GM21576 (cell line): ENCODE measurements at regions not wholly inside any gene's neighbourhood (a gene's known extent, or its start where the extent isn't known, plus 50 kb on each side); places are given as distances from the start of the nearest gene placed in this dataset.
"Not testable (repeated sequence)": the region's sequence is repeated elsewhere in the genome, so short reads cannot be mapped to it uniquely, and the experiment has no call there.

Experiments
- ATAC-seq: cut with Tn5 transposase; IDR thresholded peaks from one replicate; pipeline ENCODE4 v1.9.1; 2021; ENCODE audit warnings: mild to moderate bottlenecking, moderate library complexity; ENCODE audit not compliant: unreplicated experiment

DNA sequence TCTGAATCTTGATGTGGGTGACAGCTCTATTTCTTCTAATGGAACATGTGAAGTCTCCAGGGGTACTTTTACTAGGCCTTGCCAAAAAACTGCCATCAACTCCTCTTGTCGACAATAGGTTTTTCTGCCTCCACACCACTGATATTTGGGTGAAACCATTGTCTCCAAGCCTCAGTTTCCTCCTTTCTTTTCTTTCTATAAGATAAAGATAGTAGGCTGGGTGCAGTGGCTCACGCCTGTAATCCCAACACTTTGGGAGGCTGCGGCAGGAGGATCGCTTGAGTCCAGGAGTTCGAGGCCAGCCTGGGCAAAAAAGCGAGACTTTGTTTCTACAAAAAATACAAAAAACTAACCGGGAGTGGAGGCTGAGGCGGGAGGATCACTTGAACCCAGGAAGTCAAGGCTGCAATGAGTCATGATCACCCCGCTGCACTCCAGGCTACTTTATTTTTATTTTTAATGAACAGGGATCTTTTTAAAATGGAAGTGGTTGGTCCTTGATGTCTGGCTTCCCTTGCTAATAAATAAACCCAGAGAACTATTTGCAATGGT is 159.9 kb upstream of the TNFAIP3 start:
- no peak for ATAC-seq

DNA sequence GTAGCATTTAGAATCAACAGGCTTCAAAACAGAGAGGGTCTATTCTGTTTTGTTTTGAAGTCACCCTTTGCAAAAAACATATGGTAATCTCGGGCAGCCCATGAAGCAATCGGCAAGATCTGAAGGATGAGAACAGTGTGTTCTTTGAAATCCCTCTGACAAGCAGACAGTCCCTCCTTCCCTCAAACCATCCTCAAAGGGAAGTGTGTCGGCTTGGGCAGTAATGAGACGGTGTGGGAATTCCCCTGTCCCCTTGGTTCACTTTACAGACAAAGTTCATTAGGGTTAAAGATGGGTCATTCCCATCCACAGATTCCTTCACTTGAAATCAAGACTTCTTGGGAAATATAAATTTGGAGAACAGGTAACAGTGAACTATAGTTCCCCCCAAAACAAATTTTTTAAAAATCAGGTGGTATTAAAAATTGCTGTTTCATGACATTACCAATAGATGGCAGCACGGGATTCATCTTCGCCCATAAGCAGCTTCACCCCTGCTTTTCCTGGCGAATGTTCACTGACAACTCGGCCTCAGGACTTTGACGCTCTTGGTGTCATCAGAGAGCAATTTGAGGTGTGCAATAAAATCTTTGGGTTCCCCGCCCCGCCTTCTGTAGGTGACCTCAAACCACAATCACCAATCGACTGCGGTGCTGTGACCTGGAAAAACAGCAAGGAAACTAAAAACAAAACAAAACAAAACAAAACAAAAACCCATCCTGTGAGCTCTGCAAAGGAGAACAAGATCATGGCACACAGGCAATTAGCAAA is 159.3 kb upstream of the TNFAIP3 start:
- ATAC-seq = peak; percentile 76

DNA sequence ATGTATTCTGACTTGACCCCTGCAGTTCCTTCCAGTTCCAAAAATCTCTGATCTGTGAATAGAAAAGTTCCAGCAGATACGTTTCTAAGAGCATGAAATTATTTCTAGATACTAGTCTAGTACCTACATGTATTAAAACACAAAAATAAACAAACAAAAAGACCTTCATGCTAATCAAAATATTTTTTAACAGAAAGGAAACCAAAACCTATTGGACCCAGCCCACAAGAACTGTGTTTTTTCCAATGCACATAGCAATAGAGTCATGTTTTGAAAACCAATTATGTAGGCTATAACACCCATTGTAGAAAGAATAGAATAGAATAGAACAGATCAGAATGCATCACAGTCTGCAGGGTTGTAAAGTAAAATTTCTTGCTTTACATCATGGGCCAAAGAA is 158.6 kb upstream of the TNFAIP3 start:
- ATAC-seq = no peak

DNA sequence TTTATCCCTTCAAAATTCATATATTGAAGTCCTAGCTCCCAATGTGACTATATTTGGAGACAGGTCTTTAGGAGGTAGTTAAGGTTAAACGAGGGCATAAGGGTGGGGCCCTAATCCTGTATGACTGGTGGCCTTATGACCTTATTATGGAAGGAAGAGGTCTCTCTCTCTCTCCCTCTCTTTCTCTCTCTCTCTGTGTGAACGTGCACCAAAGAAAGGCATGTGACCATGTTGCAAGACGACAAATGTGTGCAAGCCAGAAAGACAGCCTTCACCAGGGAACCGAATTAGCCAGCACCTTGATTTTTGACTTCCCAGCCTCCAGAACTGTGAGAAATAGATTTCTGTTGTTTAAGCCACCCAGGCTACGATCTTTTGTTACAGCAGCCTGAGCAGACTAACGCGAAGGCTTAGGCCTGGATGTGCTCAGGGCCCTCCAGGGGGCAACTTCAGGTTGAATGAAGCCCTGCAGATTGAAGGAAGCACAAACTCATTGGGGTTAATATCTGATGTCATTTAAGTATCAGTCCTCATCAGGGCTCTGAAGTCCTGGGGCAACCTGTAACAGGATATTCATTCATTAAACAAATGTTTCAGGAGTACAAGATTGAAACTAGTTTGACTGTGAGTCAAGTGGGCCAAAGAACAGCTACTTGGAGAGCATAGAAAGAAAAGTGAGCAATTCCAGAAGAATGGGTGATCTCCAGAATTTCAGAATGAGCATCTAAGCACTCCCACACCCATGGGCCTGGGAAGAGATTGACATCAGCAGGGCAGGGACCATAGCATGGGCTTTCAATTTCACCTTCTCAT is 157.4 kb upstream of the TNFAIP3 start:
- no peak for ATAC-seq

DNA sequence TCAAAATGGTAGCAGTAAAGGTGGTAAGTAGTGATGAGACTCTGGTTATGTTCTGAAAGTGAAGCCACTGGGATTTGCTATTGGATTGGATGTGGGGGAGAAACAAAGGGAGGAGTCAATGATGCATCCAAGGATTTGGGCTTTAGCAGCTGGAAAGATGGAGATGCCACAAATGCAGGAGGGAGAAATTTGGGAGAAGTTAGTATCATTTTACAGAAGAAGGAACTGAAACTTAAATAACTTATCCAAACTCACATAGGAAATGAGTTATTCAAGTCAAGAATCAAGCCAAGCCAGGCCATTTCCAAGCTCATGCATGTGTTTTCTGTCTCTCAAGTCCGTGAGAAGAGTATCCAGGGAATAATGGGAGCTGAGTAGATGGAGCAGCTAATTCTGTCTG is 155.1 kb upstream of the TNFAIP3 start:
- no peak for ATAC-seq

DNA sequence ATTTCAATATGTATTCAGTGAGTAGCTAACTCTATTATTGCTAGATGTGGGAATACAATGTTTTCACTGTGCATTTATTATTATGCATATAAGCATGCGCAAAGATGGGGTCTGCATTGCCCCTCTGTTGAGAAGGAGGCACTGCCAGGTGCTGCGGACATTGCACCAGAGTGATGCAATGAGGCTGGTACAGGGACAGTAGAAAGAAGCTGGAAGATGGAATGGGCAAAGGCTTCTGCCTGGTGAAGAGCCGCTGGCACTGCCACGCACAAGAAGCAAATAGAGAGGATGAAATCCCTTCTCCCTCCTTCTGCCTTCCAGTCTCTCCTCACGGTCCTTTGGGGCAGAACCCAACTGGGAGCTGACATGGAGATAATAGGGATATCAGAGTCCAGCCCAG is 154.5 kb upstream of the TNFAIP3 start:
- no peak for ATAC-seq

DNA sequence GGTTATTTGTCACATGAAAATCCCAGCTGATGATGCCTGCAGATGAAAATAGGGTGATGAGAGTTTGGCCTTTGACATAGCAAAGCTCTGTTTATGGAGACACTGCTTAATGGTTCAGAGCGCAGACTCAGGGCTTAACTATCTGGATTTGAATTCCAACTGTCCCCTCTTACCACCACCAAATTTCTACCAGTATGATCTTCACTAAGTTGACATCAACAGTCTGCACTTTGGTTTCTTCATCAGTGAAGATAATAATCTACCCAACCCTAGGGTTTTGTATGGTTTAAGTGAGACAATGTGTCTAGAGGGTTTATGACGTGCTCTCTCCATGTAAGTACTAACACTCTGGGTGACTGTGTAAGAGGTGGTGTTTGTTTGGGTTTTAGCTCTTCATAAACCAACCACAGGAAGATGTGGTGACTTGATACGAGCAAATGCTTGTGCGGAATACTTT is 151.4 kb upstream of the TNFAIP3 start:
- no peak for ATAC-seq

DNA sequence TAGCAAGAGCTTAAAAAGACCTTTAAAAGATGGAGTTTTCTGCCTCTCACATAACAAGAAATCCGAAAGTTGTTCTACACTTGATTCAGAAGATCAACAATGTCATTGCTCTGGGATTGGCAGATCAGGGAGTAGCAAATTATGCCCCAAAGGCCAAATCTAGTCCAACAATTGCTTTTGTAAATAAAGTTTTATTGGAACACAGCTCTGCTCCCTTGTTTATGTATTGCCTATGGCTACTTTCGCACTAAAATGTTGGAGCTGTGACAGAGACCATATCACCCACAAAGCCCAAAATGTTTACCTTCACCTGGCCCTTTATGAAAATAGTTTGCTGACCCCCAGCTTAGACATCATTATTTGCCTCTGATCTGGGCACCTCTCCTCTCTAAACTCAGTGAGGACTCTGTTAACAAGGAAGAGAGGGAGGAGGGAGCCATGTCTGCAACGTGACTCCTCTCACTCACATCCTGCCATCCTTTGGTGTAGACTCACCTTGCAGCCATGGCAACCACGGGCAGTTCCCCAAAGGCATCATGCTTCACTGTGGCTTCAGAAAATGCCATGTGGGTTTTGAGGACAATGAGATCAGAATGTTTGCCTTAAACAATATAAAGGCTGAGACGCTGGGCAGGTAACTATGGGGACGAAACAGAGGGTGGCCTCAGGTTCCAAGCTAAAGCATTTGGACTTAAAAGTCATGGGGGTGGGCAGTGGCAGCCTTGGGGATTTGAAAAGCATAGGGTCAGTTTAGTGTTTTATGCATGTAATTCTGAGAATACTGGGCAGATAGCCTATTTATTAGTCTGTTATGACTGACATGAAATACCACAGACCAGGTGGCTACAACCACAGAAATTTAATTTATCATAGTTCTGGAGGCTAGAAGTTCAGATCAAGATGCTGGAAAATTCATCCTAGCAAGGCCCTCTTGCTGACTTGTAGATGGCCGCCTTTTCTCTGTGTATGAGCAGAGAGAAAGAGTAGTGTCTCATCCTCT is 149.7 kb upstream of the TNFAIP3 start:
- ATAC-seq = no peak

DNA sequence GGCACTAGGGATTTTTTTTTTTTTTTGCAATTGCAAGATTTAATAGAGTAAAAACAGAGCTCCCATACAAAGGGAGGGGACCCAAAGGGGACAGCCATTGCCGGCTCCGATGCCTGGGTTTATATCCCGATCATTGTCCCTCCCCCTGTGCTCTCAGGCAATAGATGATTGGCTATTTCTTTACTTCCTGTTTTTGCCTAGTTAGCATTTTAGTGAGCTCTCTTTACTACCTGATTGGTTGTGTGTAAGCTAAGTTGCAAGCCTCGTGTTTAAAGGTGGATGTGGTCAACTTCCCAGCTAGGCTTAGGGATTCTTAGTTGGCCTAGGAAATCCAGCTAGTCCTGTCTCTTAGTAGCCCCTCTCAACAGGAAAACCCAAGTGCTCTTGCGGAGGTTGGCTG is 148.2 kb upstream of the TNFAIP3 start:
- ATAC-seq = not testable (repeated sequence)

DNA sequence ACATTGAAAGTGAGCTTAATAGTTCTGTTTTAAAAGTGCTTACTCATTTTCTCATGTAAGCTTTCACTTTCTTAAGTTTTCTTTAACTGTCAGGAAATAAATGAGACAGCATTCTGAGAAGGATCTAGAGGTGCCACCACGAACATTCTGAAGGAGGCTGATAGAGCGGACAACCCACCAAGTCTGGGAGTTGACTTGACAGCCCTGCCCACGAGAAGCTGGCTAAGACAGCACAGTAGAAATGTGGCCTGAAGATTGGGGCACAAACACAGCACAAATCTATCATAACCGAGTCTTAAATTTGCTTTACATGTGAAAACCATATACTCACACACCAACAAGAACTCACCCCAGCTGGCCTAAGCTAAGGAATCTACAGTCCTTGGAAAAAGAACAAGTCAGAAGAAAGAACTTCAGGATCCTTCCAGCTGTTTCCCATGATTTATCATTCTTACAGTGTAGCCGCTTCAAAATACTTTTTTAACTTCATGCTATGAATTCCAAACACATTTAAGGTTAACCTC is 144.2 kb upstream of the TNFAIP3 start:
- ATAC-seq = no peak

DNA sequence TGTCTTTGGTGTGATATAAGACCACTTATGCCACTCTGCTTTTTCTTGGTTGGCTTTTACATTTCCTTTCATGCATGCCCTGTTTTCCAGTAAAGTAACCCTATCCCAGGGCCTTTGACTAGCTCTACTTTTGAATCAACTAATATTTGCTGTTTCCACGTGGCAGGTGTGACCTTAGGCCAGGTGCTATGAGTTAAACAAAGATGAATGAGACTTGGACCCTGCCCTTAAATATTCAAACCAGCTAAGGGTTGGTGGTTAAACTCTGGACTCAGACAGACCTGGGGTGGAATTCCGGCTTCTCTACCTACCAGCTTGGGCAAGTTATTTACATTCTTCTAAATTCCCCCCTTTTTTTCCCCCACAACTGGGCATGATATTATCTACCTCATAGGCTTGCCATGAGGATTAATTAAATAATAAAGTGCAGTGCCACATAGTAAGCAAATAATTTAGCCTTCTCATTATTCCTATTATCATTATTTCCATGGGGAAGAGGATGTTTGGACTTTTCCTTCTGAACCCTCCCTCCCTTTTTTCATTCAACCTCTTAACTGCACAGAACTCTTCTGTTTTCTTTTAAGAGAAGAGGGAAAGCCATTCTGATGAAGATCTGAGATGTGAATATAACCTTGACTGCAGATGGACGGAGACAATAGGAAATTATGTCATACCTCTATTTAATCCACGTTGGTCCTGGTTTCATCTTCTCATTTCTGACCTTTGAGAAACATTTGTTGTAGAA is 143.6 kb upstream of the TNFAIP3 start:
- no peak for ATAC-seq

DNA sequence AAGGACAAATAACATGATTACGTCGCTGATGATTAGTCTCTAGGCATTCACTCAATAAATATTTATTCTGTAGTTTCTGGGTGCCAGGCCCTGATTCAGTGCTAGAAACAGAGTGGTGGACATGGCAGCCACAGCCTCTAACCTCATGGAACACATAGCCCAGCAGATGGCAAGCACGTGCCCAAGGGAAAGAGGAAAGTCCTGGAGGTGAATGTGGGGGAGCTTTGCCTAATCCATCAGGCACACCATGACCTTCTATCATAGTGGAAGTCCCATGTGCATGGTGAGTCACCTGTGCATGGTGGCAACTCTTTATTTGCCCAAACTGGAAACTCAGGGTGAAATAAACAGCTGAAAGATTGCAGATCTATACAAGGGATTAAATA is 143.0 kb upstream of the TNFAIP3 start:
- no peak for ATAC-seq

DNA sequence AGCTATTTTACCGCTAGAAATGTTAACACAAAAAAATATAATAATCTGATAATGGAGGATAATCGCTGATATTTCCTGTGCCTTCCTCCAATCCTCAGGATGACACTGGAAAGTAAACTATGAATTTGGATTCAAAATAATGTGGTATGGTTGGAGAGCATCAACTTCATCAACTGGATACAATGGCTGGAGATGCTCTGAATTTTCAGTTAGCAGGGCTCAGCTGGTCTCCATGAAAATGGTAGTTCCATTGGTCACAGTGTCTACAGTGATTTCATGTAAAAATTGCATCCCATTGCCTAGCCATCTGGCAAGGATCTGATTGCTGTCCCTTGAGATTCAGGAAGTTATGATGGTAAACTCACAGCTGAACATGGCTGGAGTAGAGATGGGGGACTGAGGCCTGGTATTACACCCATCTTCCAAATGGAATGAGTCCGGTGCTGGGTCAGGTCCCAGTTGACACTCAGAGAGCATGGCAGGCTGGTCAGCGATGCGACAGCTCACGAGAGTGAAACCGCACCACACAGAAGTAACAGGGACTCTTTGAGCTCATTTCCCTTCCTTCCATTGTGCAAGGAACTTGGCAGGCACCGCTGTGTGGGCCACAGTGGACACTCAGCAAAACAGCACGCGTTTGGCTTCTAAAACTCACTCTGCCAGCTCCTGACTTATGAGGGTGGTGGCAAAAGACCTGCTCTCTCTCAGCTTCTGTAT is 142.4 kb upstream of the TNFAIP3 start:
- no peak for ATAC-seq

DNA sequence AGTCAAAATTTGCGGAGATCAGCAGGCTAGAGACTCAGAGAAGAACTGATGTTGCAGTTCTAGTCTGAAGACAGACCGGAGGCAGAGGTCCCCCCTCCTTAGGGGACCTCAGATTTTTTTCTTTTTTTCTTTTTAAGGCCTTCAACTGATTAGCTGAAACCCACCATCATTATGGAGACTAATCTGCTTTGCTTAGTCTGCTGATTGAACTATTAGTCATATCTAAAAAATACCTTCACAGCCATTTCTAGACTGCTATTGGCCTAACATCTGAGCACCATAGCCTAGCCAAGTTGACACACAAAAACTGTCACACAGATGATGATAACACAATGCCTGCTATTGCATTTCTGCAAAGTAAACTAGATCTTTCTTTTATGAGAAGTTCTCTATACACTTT is 141.1 kb upstream of the TNFAIP3 start:
- no peak for ATAC-seq

DNA sequence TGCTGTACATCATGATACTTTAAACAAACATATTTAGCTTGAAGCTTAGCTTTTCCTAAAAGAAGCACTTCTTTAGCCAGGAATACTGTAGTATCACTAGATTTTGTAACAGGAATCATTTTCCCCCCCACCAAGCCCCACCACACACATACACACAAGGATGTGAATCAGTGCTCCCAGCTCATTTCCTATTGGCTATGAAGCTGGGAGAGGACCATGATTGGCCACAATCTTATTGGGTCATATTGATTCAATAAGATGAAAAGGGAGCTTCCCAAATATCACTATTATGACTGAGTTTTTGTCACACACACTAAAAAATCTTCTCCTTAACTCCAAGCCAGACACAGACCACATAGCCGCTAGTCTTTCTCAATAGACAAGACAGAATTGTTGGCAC is 140.5 kb upstream of the TNFAIP3 start:
- ATAC-seq = no peak

DNA sequence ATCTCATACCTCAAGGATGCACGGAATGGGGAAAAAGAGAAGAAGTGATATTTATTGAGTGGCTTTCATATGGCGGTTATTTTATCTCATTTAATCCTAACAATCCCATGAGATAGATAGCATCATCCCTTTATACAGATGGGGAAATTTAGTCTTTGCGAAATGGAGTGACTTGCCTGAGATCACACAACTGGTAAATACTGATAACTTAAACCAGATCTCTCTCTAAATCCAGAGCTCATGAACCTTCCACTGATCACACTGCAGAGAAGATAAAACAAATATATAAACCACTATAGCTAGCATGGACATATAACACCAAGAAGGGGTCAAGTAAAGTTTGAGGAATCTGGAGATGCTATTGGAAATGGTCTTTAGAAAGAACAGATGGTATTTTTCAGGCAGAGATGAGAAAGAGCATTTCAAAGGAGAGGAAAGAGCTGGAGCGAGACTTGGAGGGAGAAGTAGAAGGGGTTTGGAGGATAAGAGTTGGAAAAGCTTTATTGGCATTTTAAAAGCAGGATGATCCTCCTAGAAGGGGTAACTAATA is 139.8 kb upstream of the TNFAIP3 start:
- no peak for ATAC-seq

DNA sequence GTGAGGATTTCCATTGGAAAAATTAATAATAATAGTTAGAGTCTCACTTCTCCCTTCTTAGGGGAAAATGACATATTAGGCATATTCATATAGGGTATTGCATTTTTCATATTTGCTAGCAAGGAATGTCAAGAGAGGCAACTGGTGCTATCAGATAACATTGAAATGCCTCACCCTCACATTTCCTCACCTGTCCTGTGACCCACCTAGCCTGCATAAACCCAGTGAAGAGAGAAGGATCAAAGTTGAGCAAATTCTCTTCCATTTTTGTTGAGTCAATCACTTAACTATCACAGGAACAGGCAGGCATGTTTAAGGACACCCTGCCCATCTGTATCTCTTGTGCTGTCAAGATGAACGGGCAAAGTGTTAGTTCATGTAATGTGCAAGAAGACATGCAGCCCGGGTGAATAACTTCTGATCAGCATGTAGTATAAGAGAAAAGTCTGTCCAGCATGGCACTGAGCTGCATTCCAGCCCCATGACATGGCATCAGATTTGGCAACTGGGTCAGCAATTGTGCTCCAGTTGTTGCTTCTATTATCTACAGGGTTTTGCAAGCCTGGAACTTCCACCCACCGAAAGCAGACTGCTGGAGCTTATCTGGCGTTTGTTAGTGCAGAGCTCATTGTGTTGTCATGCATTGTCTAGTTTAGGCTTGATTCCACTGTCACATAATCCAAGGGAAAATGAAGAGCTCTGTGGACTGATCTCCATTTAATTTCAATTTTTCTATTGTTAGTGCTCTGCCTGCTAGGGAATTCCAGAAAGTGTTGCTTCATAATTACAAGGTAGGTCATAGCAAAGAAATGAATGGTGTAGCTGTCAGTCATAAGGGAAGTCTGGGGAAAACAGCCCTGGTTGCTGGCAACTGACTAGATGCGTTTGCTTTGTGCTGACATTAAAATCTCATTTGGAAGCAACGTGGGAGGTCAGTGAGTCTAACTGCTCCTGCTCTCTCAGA is 138.4 kb upstream of the TNFAIP3 start:
- no peak for ATAC-seq
